Natural killer cell treated with Interleukin-12 subunit alpha and Interleukin-12 subunit beta and Interleukin-15 and Interleukin-18, amount 100 ng/mL, for 72 hours (primary cell): ENCODE measurements at regions not wholly inside any gene's neighbourhood (a gene's known extent, or its start where the extent isn't known, plus 50 kb on each side); places are given as distances from the start of the nearest gene placed in this dataset.
"Not testable (repeated sequence)": the region's sequence is repeated elsewhere in the genome, so short reads cannot be mapped to it uniquely, and the experiment has no call there.

Experiments used
- ATAC-seq, 2 donors: fragments of 150-1000 bp; cut with Tn5 transposase in 1 of 2; sonication (Bioruptor Pico), chemical (Tn5 transposase) in 1 of 2; 2 replicates each; pipeline ENCODE4 v1.10.0; 2021
- DNase-seq: peaks from one replicate; pipeline ENCODE4 v3.0.0; 2022; ENCODE audit warnings: low spot score
- H3K27ac Mint-ChIP-seq, 2 donors: 1 replicate in 1 of 2; 2 replicates in 1 of 2; pipeline ENCODE4 v1.8.0; 2022; ENCODE audit warnings: mixed read lengths in 2 of 2, mild to moderate bottlenecking in 1 of 2, moderate library complexity in 1 of 2
- H3K27me3 Mint-ChIP-seq, 2 donors: 1 replicate in 1 of 2; 2 replicates in 1 of 2; pipeline ENCODE4 v1.8.0; 2022; ENCODE audit warnings: mixed read lengths in 2 of 2
- H3K36me3 Mint-ChIP-seq: one replicate; pipeline ENCODE4 v1.8.0; 2022; ENCODE audit warnings: mixed read lengths
- H3K4me1 Mint-ChIP-seq, 2 donors: 1 replicate in 1 of 2; 2 replicates in 1 of 2; pipeline ENCODE4 v1.8.0; 2022; ENCODE audit warnings: low read depth in 2 of 2, mixed read lengths in 2 of 2, mild to moderate bottlenecking in 1 of 2
- H3K4me3 Mint-ChIP-seq: one replicate; pipeline ENCODE4 v1.8.0; 2022; ENCODE audit warnings: mixed read lengths
- H3K9me3 Mint-ChIP-seq: 2 replicates; pipeline ENCODE4 v1.8.0; 2022; ENCODE audit warnings: mixed read lengths

DNA sequence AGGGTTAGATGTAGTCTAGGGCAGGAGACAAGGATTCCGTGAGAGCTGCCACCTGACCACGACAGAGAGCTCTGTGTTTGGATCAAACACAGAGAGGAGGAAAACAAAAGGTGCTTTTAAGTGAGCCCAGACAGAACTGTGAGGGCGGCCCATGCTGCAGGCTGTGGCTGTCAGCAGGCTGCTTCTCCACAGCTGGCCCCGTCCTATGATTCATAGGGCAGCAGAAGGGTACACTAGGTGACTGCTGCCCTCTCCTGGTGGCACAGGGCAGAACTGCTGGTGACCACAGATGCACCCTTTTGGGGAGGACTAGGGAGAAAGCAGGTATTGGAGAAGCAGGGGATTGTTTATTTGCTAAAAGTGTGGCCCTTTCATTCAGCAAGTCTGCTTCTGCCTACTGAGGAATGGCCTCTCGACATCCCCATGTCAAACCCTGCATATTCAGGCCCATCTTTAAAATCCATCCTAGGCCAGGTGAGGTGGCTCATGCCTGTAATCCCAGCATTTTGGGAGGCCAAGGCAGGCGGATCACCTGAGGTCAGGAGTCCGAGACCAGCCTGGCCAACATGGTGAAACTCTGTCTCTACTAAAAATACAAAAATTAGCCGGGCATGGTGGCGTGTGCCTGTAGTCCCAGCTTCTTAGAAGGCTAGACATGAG is 234.4 kb upstream of the FRG2C start:
- not testable (repeated sequence) for ATAC-seq, H3K4me3 Mint-ChIP-seq, H3K27me3 Mint-ChIP-seq, H3K36me3 Mint-ChIP-seq, H3K9me3 Mint-ChIP-seq, H3K27ac Mint-ChIP-seq
- H3K4me1 Mint-ChIP-seq: peaks cover 17 to 19% of the 10 kb centered on the region in 2 donors
- DNase-seq: peak; percentile 72

- H3K27me3 Mint-ChIP-seq, H3K9me3 Mint-ChIP-seq, H3K27ac Mint-ChIP-seq, H3K4me3 Mint-ChIP-seq, DNase-seq, H3K36me3 Mint-ChIP-seq, ATAC-seq: not testable (repeated sequence)
- peaks cover 17 to 19% of the 10 kb centered on the region in 2 donors for H3K4me1 Mint-ChIP-seq
Observed at GRCh38 chr3:75430406-75430805, 233.7 kb upstream of the FRG2C start.

GRCh38 chr3:75431120-75431519 is 233.0 kb upstream of the FRG2C start:
- H3K4me3 Mint-ChIP-seq, ATAC-seq, H3K27me3 Mint-ChIP-seq, H3K9me3 Mint-ChIP-seq, H3K36me3 Mint-ChIP-seq, DNase-seq, H3K27ac Mint-ChIP-seq: not testable (repeated sequence)
- peaks cover 18 to 20% of the 10 kb centered on the region in 2 donors for H3K4me1 Mint-ChIP-seq

- not testable (repeated sequence) for H3K36me3 Mint-ChIP-seq, ATAC-seq, H3K9me3 Mint-ChIP-seq, H3K27me3 Mint-ChIP-seq, DNase-seq, H3K4me3 Mint-ChIP-seq, H3K27ac Mint-ChIP-seq
- H3K4me1 Mint-ChIP-seq: peaks cover 21 to 23% of the 10 kb centered on the region in 2 donors
Observed at GRCh38 chr3:75432466-75432865, 231.7 kb upstream of the FRG2C start.

DNA sequence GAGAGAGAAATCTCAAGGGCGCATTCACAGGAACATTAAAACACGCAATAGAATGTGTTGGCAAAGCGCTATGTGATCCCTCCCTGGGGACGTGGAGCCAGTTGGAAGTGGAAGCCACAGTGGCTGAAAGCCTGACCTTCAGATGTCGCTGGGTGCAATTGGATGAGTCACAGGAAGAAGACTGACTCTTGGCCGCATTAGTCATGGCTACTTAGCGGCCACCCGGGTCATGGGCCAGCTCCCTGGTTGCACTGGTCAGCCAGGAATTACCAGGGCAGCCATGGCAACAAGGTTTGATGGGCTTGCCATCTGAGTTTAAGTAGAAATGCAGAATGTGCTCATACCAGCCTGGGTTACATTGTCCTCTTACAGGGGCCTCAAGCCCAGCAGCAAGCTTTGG is 231.2 kb upstream of the FRG2C start:
- not testable (repeated sequence) for H3K4me3 Mint-ChIP-seq

DNA sequence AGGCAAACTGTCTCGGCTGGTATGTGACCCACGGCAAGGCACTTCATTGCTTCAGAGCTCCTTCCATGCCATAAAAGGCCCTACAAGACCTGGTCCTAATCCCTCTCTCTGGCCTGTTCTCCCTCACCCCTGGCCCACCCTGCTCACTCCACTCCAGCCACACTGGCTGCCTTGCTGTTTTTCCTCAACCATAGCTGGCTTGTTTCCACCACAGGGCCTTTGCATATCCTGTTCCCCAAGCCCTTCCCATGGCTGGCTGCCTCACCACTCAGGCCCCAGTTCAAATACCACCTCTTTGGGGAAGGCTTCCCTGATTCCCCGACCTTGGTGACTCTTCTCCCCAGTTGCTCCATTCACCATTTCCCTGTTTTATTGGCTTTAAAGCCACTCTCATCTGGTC is 230.8 kb upstream of the FRG2C start:
- H3K27me3 Mint-ChIP-seq, ATAC-seq, H3K36me3 Mint-ChIP-seq, H3K9me3 Mint-ChIP-seq, DNase-seq: not testable (repeated sequence)
- peak overlapping the region; percentile 89 for H3K4me3 Mint-ChIP-seq
- H3K27ac Mint-ChIP-seq: peak overlapping the region in 1 of 2 donors; percentile 88
- H3K4me1 Mint-ChIP-seq: peaks cover 21 to 23% of the 10 kb centered on the region in 2 donors

More for the DNA sequence above, 231.2 kb upstream of the FRG2C start:
- H3K27me3 Mint-ChIP-seq, ATAC-seq, H3K9me3 Mint-ChIP-seq, H3K36me3 Mint-ChIP-seq, H3K27ac Mint-ChIP-seq, DNase-seq: not testable (repeated sequence)
- peaks cover 21 to 23% of the 10 kb centered on the region in 2 donors for H3K4me1 Mint-ChIP-seq

DNA sequence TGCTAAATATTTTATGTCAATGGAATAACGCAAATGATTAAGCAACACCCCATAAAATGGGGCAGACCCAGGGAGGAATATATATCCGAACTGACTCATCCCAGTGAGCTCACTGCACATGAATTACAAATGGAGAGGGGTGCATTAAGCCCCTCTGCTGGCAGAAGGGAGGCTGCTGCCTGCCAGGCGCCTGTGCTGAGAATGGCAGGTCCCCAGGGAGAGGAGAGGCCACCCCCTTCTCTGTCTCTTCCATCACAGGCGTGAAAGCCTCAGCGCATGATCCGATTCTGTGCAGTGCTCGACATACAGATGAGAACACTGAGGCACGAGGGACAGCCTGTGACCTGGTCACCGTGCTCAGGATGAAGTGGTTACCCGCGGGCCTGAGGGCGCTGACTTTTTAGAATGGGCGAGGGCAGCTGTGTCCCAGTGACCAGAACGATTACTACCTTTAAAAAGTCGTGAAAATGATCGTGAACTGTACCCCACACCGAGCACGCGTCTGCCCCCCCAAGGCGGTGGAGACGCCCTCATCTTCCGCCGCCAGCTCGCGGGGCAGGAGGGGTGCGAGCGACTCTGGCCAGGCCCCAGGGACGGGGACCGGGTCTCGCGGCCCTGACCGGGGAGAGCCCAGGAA is 229.7 kb upstream of the FRG2C start:
- peak overlapping the region; percentile 67 to 88 for H3K27ac Mint-ChIP-seq
- H3K4me3 Mint-ChIP-seq: peak overlapping the region; percentile 89
- not testable (repeated sequence) for H3K9me3 Mint-ChIP-seq, DNase-seq, H3K27me3 Mint-ChIP-seq, ATAC-seq, H3K36me3 Mint-ChIP-seq
- peaks cover 15 to 17% of the 10 kb centered on the region in 2 donors for H3K4me1 Mint-ChIP-seq

- Mint-ChIP-seq H3K4me3 (peak overlapping the region; percentile 89), H3K27ac (peak overlapping the region; percentile 67 to 88), H3K4me1 (peaks cover 15% of the 10 kb centered on the region in 2 donors)
- DNase-seq: peak; percentile 97
- H3K27me3 Mint-ChIP-seq, H3K9me3 Mint-ChIP-seq, H3K36me3 Mint-ChIP-seq: not testable (repeated sequence)
- ATAC-seq: peak; percentile 100
Observed at GRCh38 chr3:75434913-75435793, 229.0 kb upstream of the FRG2C start.

- H3K36me3 Mint-ChIP-seq, H3K27ac Mint-ChIP-seq, ATAC-seq, DNase-seq, H3K27me3 Mint-ChIP-seq, H3K9me3 Mint-ChIP-seq: not testable (repeated sequence)
- Mint-ChIP-seq H3K4me1 (peaks cover 15% of the 10 kb centered on the region in 2 donors), H3K4me3 (peak overlapping the region; percentile 89)
Observed at GRCh38 chr3:75435794-75436400, 228.2 kb upstream of the FRG2C start.

- ATAC-seq, H3K4me3 Mint-ChIP-seq, H3K4me1 Mint-ChIP-seq, H3K27ac Mint-ChIP-seq, H3K36me3 Mint-ChIP-seq, DNase-seq, H3K27me3 Mint-ChIP-seq, H3K9me3 Mint-ChIP-seq: not testable (repeated sequence)
Observed at GRCh38 chr3:75440986-75441385, 223.1 kb upstream of the FRG2C start.

DNA sequence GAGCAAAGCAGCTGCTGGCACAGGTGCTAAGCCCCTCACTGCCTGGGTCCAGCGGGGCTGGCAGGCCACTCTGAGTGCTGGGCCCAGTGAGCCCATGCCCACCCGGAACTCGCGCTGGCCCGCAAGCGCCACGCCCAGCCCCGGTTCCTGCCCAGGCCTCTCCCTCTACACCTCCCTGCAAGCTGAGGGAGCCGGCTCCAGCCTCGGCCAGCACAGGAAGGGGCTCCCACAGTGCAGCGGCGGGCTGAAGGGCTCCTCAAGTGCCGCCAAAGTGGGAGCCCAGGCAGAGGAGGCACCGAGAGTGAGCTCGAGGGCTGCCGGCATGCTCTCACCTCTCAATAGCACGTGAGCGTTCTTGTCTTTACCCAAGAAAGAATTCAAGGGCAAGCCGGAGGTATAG is 219.5 kb upstream of the FRG2C start:
- H3K9me3 Mint-ChIP-seq, H3K4me1 Mint-ChIP-seq, H3K36me3 Mint-ChIP-seq, ATAC-seq, DNase-seq, H3K4me3 Mint-ChIP-seq, H3K27ac Mint-ChIP-seq, H3K27me3 Mint-ChIP-seq: not testable (repeated sequence)

- not testable (repeated sequence) for H3K9me3 Mint-ChIP-seq, H3K27me3 Mint-ChIP-seq, H3K36me3 Mint-ChIP-seq, DNase-seq, ATAC-seq, H3K27ac Mint-ChIP-seq, H3K4me3 Mint-ChIP-seq, H3K4me1 Mint-ChIP-seq
Observed at GRCh38 chr3:75445234-75445633, 218.9 kb upstream of the FRG2C start.

DNA sequence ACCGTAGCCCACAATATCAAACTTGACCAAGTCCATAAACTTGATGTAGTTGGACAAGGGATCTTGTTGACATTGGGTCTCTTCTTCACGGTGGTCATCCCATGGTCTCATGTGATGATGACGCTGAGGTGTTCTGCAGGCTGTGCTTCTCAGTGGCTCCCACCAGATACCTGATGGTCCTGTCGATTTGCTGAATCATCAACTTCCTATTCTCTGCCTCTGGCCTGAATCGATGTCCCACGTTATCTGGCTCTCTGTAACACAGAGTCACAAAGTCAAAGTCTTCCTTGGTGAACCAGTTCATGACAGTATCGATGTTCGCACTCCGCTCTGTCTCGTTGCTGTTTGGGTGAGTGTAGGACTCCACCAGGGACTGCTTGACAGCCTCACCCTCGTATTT is 217.2 kb upstream of the FRG2C start:
- H3K27ac Mint-ChIP-seq, ATAC-seq, H3K4me1 Mint-ChIP-seq, H3K27me3 Mint-ChIP-seq, DNase-seq, H3K9me3 Mint-ChIP-seq, H3K4me3 Mint-ChIP-seq, H3K36me3 Mint-ChIP-seq: not testable (repeated sequence)
